CD4-positive, alpha-beta T cell (primary cell): ENCODE measurements at regions not wholly inside any gene's neighbourhood (a gene's known extent, or its start where the extent isn't known, plus 50 kb on each side); places are given as distances from the start of the nearest gene placed in this dataset.

Source experiments
- ATAC-seq: fragments of 200-7000 bp; cut with Tn5 transposase; one replicate; pipeline ENCODE4 v1.10.0; 2022; ENCODE audit warnings: mild to moderate bottlenecking; ENCODE audit not compliant: poor library complexity
- CTCF ChIA-PET: fragments of 350-600 bp; sonication (Branson Sonifier 250); formaldehyde crosslinking; loops from one replicate; lab custom pipeline; 2021; ENCODE audit warnings: antibody characterized with exemption, inconsistent platforms; lab: Charles Lee
- POLR2A ChIA-PET: fragments of 350-600 bp; sonication (Branson Sonifier 250); formaldehyde crosslinking; loops from one replicate; lab custom pipeline; 2021; ENCODE audit warnings: antibody characterized with exemption, inconsistent platforms; lab: Charles Lee
- DNase-seq, 14 experiments: peaks; one replicate each; pipeline ENCODE4 v3.0.0-alpha.2; 2013 to 2020; ENCODE audit warnings: mixed read lengths in 2 of 14
- H3K27ac ChIP-seq, 2 donors: one replicate each; pipeline versions ENCODE4 v1.5.1 to v1.7.0; 2013; ENCODE audit warnings: low read length in 2 of 2, low read depth in 1 of 2, mild to moderate bottlenecking in 1 of 2
- H3K27me3 ChIP-seq, 2 experiments: 1 replicate in 1 of 2; 2 replicates in 1 of 2; pipeline versions ENCODE4 v1.6.1 to v1.7.0; 2013; ENCODE audit warnings: low read length in 2 of 2, control low read depth in 1 of 2, mild to moderate bottlenecking in 1 of 2, moderate library complexity in 1 of 2; ENCODE audit not compliant: insufficient read depth in 2 of 2, control insufficient read depth in 1 of 2
- H3K36me3 ChIP-seq: one replicate; pipeline ENCODE4 v1.6.1; 2013; ENCODE audit warnings: low read length, control low read depth; ENCODE audit not compliant: insufficient read depth
- H3K4me1 ChIP-seq: one replicate; pipeline ENCODE4 v1.6.1; 2013; ENCODE audit warnings: low read length, control low read depth; ENCODE audit not compliant: insufficient read depth
- H3K4me3 ChIP-seq: one replicate; pipeline ENCODE4 v1.5.1; 2013; ENCODE audit warnings: mild to moderate bottlenecking, low read length, moderate library complexity
- H3K9me3 ChIP-seq, 2 experiments: 1 replicate in 1 of 2; 2 replicates in 1 of 2; pipeline versions ENCODE4 v1.6.1 to v1.7.0; 2013; ENCODE audit warnings: low read length in 2 of 2, mild to moderate bottlenecking in 2 of 2, control low read depth in 1 of 2, moderate library complexity in 1 of 2; ENCODE audit not compliant: control insufficient read depth in 1 of 2, insufficient read depth in 1 of 2
- H3K27ac Mint-ChIP-seq: one replicate; pipeline ENCODE4 v1.8.0; 2020; ENCODE audit warnings: mixed read lengths
- H3K27me3 Mint-ChIP-seq: one replicate; pipeline ENCODE4 v1.8.0; 2021; ENCODE audit warnings: mixed read lengths
- H3K36me3 Mint-ChIP-seq: one replicate; pipeline ENCODE4 v1.8.0; 2021; ENCODE audit warnings: low read depth, mixed read lengths
- H3K4me1 Mint-ChIP-seq: one replicate; pipeline ENCODE4 v1.8.0; 2021; ENCODE audit warnings: low read depth, mixed read lengths
- H3K4me3 Mint-ChIP-seq: one replicate; pipeline ENCODE4 v1.8.0; 2020; ENCODE audit warnings: mild to moderate bottlenecking, mixed read lengths
- H3K9me3 Mint-ChIP-seq: one replicate; pipeline ENCODE4 v1.8.0; 2020; ENCODE audit warnings: mixed read lengths
- CTCF ChIP-seq: fragments of 200-600 bp; IDR thresholded peaks from one replicate; pipeline ENCODE4 v1.8.0; 2022; ENCODE audit warnings: antibody characterized with exemption, mild to moderate bottlenecking
- intact Hi-C, 2 experiments: fragments of 100-400 bp; cut with DNase I in 1 of 2; cut with micrococcal nuclease in 1 of 2; formaldehyde crosslinking; loops; one replicate each; pipeline versions ENCODE4 v1.15.1 to v1.9.0; 2023 to 2025; cut with DNase I, micrococcal nuclease

GRCh38 chr1:226474041-226474440 lies 66.1 kb upstream of the PARP1 start:
- Mint-ChIP-seq H3K4me1 (peaks cover 12% of the 10 kb centered on the region), H3K27ac (no peak overlapping the region), H3K27me3 (peaks cover 8% of the 10 kb centered on the region), H3K36me3 (no peaks in the 10 kb centered on the region), H3K4me3 (no peak overlapping the region), H3K9me3 (no peaks in the 10 kb centered on the region)
- Histone ChIP-seq H3K9me3 (no peaks in the 10 kb centered on the region), H3K36me3 (no peaks in the 10 kb centered on the region), H3K4me3 (no peak overlapping the region), H3K27ac (no peak overlapping the region), H3K4me1 (no peaks in the 10 kb centered on the region), H3K27me3 (peaks cover 0 to 6% of the 10 kb centered on the region in 2 experiments)
- ATAC-seq (no peak), DNase-seq (no peak)
- CTCF ChIA-PET: no interaction called here
- intact Hi-C loops: no loop called here
- POLR2A ChIA-PET: interaction anchor here (0.9 kb wide), 1 partner anchor 17 kb away, joined by 4 read pairs; no protein-coding TSS in a partner anchor
- TF ChIP-seq CTCF: no peak

GRCh38 chr1:226474443-226475141 lies 66.7 kb upstream of the PARP1 start:
- POLR2A ChIA-PET: interaction anchor here (0.9 kb wide), 1 partner anchor 17 kb away, joined by 4 read pairs; no protein-coding TSS in a partner anchor
- CTCF ChIA-PET: no interaction called here
- Histone ChIP-seq H3K27me3 (peaks cover 0 to 5% of the 10 kb centered on the region in 2 experiments), H3K36me3 (no peaks in the 10 kb centered on the region), H3K27ac (no peak overlapping the region), H3K4me1 (no peaks in the 10 kb centered on the region), H3K4me3 (no peak overlapping the region), H3K9me3 (no peaks in the 10 kb centered on the region)
- no peak overlapping the region for H3K4me3 Mint-ChIP-seq
- no peak overlapping the region for H3K27ac Mint-ChIP-seq
- no peaks in the 10 kb centered on the region for H3K36me3 Mint-ChIP-seq
- ATAC-seq (no peak), DNase-seq (no peak)
- H3K27me3 Mint-ChIP-seq: peaks cover 8% of the 10 kb centered on the region
- H3K4me1 Mint-ChIP-seq: peaks cover 12% of the 10 kb centered on the region
- no peak for TF ChIP-seq CTCF
- no peaks in the 10 kb centered on the region for H3K9me3 Mint-ChIP-seq
- intact Hi-C loops: no loop called here

- POLR2A ChIA-PET: interaction anchor here (0.9 to 1.0 kb wide), 2 partner anchors 11 to 18 kb away, joined by 3 to 4 read pairs; no protein-coding TSS in a partner anchor
- H3K9me3 ChIP-seq: no peaks in the 10 kb centered on the region
- no peaks in the 10 kb centered on the region for H3K36me3 Mint-ChIP-seq
- no peaks in the 10 kb centered on the region for H3K36me3 ChIP-seq
- CTCF ChIA-PET: no interaction called here
- no peaks in the 10 kb centered on the region for H3K4me1 ChIP-seq
- ATAC-seq (no peak), DNase-seq (no peak)
- no peak overlapping the region for H3K27ac ChIP-seq
- H3K4me3 ChIP-seq: no peak overlapping the region
- no peak overlapping the region for H3K4me3 Mint-ChIP-seq
- H3K27me3 ChIP-seq: peaks cover 0 to 4% of the 10 kb centered on the region in 2 experiments
- H3K27me3 Mint-ChIP-seq: peaks cover 8% of the 10 kb centered on the region
- intact Hi-C loops: no loop called here
- H3K27ac Mint-ChIP-seq: no peak overlapping the region
- no peak for TF ChIP-seq CTCF
- no peaks in the 10 kb centered on the region for H3K9me3 Mint-ChIP-seq
- H3K4me1 Mint-ChIP-seq: peaks cover 12% of the 10 kb centered on the region
Measured at GRCh38 chr1:226475142-226475511, 67.2 kb upstream of the PARP1 start.
